NB4 (cell line): ENCODE measurements at regions not wholly inside any gene's neighbourhood (a gene's known extent, or its start where the extent isn't known, plus 50 kb on each side); places are given as distances from the start of the nearest gene placed in this dataset.

ENCODE experiments used
- DNase-seq: peaks from one replicate; pipeline ENCODE4 v3.0.0; 2010; ENCODE audit warnings: low read depth
- H3K4me3 ChIP-seq: one replicate; pipeline ENCODE4 v1.5.1; 2011; ENCODE audit warnings: mild to moderate bottlenecking, low read depth, low read length, moderate library complexity
- CTCF ChIP-seq: IDR thresholded peaks from one replicate; pipeline ENCODE4 v1.5.1; 2012; ENCODE audit warnings: low read depth, low read length
- MAX ChIP-seq: IDR thresholded peaks from 2 replicates; pipeline ENCODE4 v1.6.1; 2011; ENCODE audit warnings: low read depth, low read length
- MYC ChIP-seq: IDR thresholded peaks from 2 replicates; pipeline ENCODE4 v1.6.1; 2011; ENCODE audit warnings: low read depth, low read length
- POLR2A ChIP-seq: IDR thresholded peaks from 2 replicates; pipeline ENCODE4 v1.6.1; 2011; ENCODE audit warnings: mild to moderate bottlenecking; ENCODE audit not compliant: insufficient read length; ENCODE audit errors: extremely low read depth

GRCh38 chr7:125555916-125556315 lies 626.3 kb upstream of the POT1 start:
- no peak overlapping the region for H3K4me3 ChIP-seq
- no peak for TF ChIP-seq MAX
- TF ChIP-seq MYC = no peak
- no peak for TF ChIP-seq CTCF
- TF ChIP-seq POLR2A = no peak
- no peak for DNase-seq

GRCh38 chr7:125551008-125551407 lies 621.4 kb upstream of the POT1 start:
- no peak for TF ChIP-seq MAX
- TF ChIP-seq MYC = no peak
- no peak for TF ChIP-seq POLR2A
- TF ChIP-seq CTCF = no peak
- no peak overlapping the region for H3K4me3 ChIP-seq
- DNase-seq = no peak

GRCh38 chr7:125547505-125547904 lies 617.9 kb upstream of the POT1 start:
- no peak overlapping the region for H3K4me3 ChIP-seq
- TF ChIP-seq MAX = no peak
- TF ChIP-seq MYC = no peak
- TF ChIP-seq POLR2A = no peak
- no peak for TF ChIP-seq CTCF
- DNase-seq = no peak

GRCh38 chr7:125530553-125530952 lies 600.9 kb upstream of the POT1 start:
- H3K4me3 ChIP-seq = no peak overlapping the region
- TF ChIP-seq MAX (no peak), MYC (no peak), POLR2A (no peak), CTCF (no peak)
- DNase-seq = no peak

- TF ChIP-seq POLR2A (no peak), MAX (no peak), CTCF (no peak), MYC (no peak)
- no peak overlapping the region for H3K4me3 ChIP-seq
- no peak for DNase-seq
Measured at GRCh38 chr7:125529249-125529648, 599.6 kb upstream of the POT1 start.

- H3K4me3 ChIP-seq = no peak overlapping the region
- TF ChIP-seq MAX = no peak
- no peak for TF ChIP-seq POLR2A
- no peak for TF ChIP-seq CTCF
- TF ChIP-seq MYC = no peak
- DNase-seq = no peak
Measured at GRCh38 chr7:125526958-125527357, 597.3 kb upstream of the POT1 start.
